Keratinocyte (primary cell): ENCODE measurements at regions not wholly inside any gene's neighbourhood (a gene's known extent, or its start where the extent isn't known, plus 50 kb on each side); places are given as distances from the start of the nearest gene placed in this dataset.

ENCODE experiments used
- DNase-seq: peaks from one replicate; pipeline ENCODE4 v3.0.0-alpha.2; 2011; ENCODE audit warnings: low read depth, missing footprints, low spot score
- FAIRE-seq: peaks from 2 replicates; lab custom pipeline; 2011; peaks lifted over from hg19 to GRCh38; lab: Jason Lieb, UNC
- H2AFZ ChIP-seq: 2 replicates; pipeline ENCODE4 v1.6.0; 2012; ENCODE audit warnings: low read length, control low read depth, inconsistent platforms; ENCODE audit not compliant: control insufficient read depth
- H3K27ac ChIP-seq: 2 replicates; pipeline ENCODE4 v1.5.1; 2011; ENCODE audit warnings: low read length; ENCODE audit not compliant: control insufficient read depth, insufficient read depth
- H3K27me3 ChIP-seq: 3 replicates; pipeline ENCODE4 v1.6.0; 2011; ENCODE audit warnings: low read length; ENCODE audit not compliant: control insufficient read depth, insufficient read depth; ENCODE audit errors: extremely low read depth
- H3K36me3 ChIP-seq, 2 experiments: 2 replicates in 1 of 2; 3 replicates in 1 of 2; pipeline ENCODE4 v1.5.1; 2011; ENCODE audit warnings: low read length in 2 of 2, mild to moderate bottlenecking in 1 of 2; ENCODE audit not compliant: control insufficient read depth in 2 of 2, insufficient read depth in 2 of 2; ENCODE audit errors: extremely low read depth in 1 of 2
- H3K4me1 ChIP-seq: 3 replicates; pipeline ENCODE4 v1.5.1; 2011; ENCODE audit warnings: low read length; ENCODE audit not compliant: control insufficient read depth, insufficient read depth; ENCODE audit errors: extremely low read depth
- H3K4me2 ChIP-seq: 3 replicates; pipeline ENCODE4 v1.6.0; 2011; ENCODE audit warnings: low read depth, low read length; ENCODE audit not compliant: control insufficient read depth, insufficient read depth; ENCODE audit errors: extremely low read depth
- H3K4me3 ChIP-seq, 3 experiments: fragments of 200-600 bp in 1 of 3; sonication (generic) in 1 of 3; 2 replicates in 2 of 3; 3 replicates in 1 of 3; pipeline ENCODE4 v1.5.1; 2011 to 2016; ENCODE audit warnings: low read length in 3 of 3, mild to moderate bottlenecking in 3 of 3, control low read depth in 2 of 3, inconsistent platforms in 1 of 3, low read depth in 1 of 3, mixed read lengths in 1 of 3, mixed run types in 1 of 3, moderate library complexity in 1 of 3; ENCODE audit not compliant: control insufficient read depth in 2 of 3, insufficient read depth in 2 of 3; ENCODE audit errors: extremely low read depth in 1 of 3
- H3K79me2 ChIP-seq: 2 replicates; pipeline ENCODE4 v1.6.0; 2012; ENCODE audit warnings: low read length; ENCODE audit not compliant: control insufficient read depth, insufficient read depth
- H3K9ac ChIP-seq: 3 replicates; pipeline ENCODE4 v1.6.0; 2011; ENCODE audit warnings: low read length; ENCODE audit not compliant: control insufficient read depth, insufficient read depth; ENCODE audit errors: extremely low read depth
- H3K9me1 ChIP-seq: 3 replicates; pipeline ENCODE4 v1.6.0; 2011; ENCODE audit warnings: low read length; ENCODE audit not compliant: control insufficient read depth, insufficient read depth; ENCODE audit errors: extremely low read depth
- H3K9me3 ChIP-seq: 2 replicates; pipeline ENCODE4 v1.5.1; 2012; ENCODE audit warnings: low read depth, low read length; ENCODE audit not compliant: control insufficient read depth
- H4K20me1 ChIP-seq: 3 replicates; pipeline ENCODE4 v1.6.0; 2011; ENCODE audit warnings: low read length; ENCODE audit not compliant: control insufficient read depth, insufficient read depth; ENCODE audit errors: extremely low read depth
- CTCF ChIP-seq, 3 experiments: IDR thresholded peaks in 1 of 3; conservative IDR thresholded peaks in 1 of 3; optimal IDR thresholded peaks in 1 of 3; 2 replicates in 2 of 3; 3 replicates in 1 of 3; pipeline versions ENCODE3 to v1.5.1; 2011; ENCODE audit warnings: low read length in 3 of 3, mild to moderate bottlenecking in 3 of 3, moderate library complexity in 2 of 3, control low read depth in 1 of 3, inconsistent platforms in 1 of 3; ENCODE audit not compliant: insufficient read depth in 2 of 3; ENCODE audit errors: extremely low read depth in 1 of 3
- EZH2 ChIP-seq: IDR thresholded peaks from one replicate; pipeline ENCODE4 v1.6.1; 2012; ENCODE audit warnings: inconsistent platforms, mild to moderate bottlenecking, low read length, moderate library complexity
- dilution Hi-C: fragments of 300-500 bp; cut with MboI; formaldehyde crosslinking; loops from one replicate; pipeline ENCODE4 v1.7.0; 2020; ENCODE audit warnings: low sequenced_read_pairs; ENCODE audit not compliant: extremely low pct_ligation_motif_present

GRCh38 chr9:82547995-82548394 lies 514.9 kb downstream of the RASEF start:
- Histone ChIP-seq H3K4me1 (no peaks in the 10 kb centered on the region), H3K9me1 (no peaks in the 10 kb centered on the region), H2AFZ (no peak overlapping the region), H3K9me3 (no peaks in the 10 kb centered on the region), H4K20me1 (no peaks in the 10 kb centered on the region), H3K27me3 (no peaks in the 10 kb centered on the region), H3K4me3 (no peak overlapping the region), H3K9ac (no peak overlapping the region), H3K79me2 (no peaks in the 10 kb centered on the region), H3K27ac (no peak overlapping the region), H3K4me2 (no peak overlapping the region), H3K36me3 (no peaks in the 10 kb centered on the region)
- no peak for FAIRE-seq
- dilution Hi-C loops, result no loop called here
- TF ChIP-seq CTCF (optimal IDR thresholded peaks at IDR 0.05 in 1 of 3, IDR thresholded peaks at IDR 0.05 in 1 of 3, conservative IDR thresholded peaks at IDR 0.05 in 1 of 3; ENCODE audit: extremely low read depth in 1 of 3, insufficient read depth in 2 of 3, low read length in 3 of 3) (no peak), EZH2 (no peak)
- no peak for DNase-seq

GRCh38 chr9:82549174-82549821 lies 513.6 kb downstream of the RASEF start:
- peaks cover 4% of the 10 kb centered on the region for H3K4me1 ChIP-seq
- dilution Hi-C loops, result no loop called here

More at GRCh38 chr9:82549174-82549821, 513.6 kb downstream of the RASEF start:
- FAIRE-seq, result no peak
- no peak overlapping the region for H3K27ac ChIP-seq
- no peak for DNase-seq
- H3K27me3 ChIP-seq, result no peaks in the 10 kb centered on the region
- H3K4me3 ChIP-seq, result no peak overlapping the region
- no peaks in the 10 kb centered on the region for H3K9me3 ChIP-seq
- no peaks in the 10 kb centered on the region for H3K79me2 ChIP-seq
- TF ChIP-seq CTCF (optimal IDR thresholded peaks at IDR 0.05 in 1 of 3, IDR thresholded peaks at IDR 0.05 in 1 of 3, conservative IDR thresholded peaks at IDR 0.05 in 1 of 3; ENCODE audit: extremely low read depth in 1 of 3, insufficient read depth in 2 of 3, low read length in 3 of 3), result peak in 2 of 3 experiments; percentile 21 to 26
- TF ChIP-seq EZH2, result no peak
- no peak overlapping the region for H3K4me2 ChIP-seq
- H3K36me3 ChIP-seq, result no peaks in the 10 kb centered on the region
- H3K9ac ChIP-seq, result no peak overlapping the region
- H3K9me1 ChIP-seq, result no peaks in the 10 kb centered on the region
- no peaks in the 10 kb centered on the region for H4K20me1 ChIP-seq
- no peak overlapping the region for H2AFZ ChIP-seq
